HG03565 (cell line): ENCODE measurements at regions not wholly inside any gene's neighbourhood (a gene's known extent, or its start where the extent isn't known, plus 50 kb on each side); places are given as distances from the start of the nearest gene placed in this dataset.
"Not testable (repeated sequence)": the region's sequence is repeated elsewhere in the genome, so short reads cannot be mapped to it uniquely, and the experiment has no call there.

Experiments used
- ATAC-seq: cut with Tn5 transposase; IDR thresholded peaks from one replicate; pipeline ENCODE4 v1.9.1; 2021; ENCODE audit warnings: mild to moderate bottlenecking, moderate library complexity; ENCODE audit not compliant: unreplicated experiment

DNA sequence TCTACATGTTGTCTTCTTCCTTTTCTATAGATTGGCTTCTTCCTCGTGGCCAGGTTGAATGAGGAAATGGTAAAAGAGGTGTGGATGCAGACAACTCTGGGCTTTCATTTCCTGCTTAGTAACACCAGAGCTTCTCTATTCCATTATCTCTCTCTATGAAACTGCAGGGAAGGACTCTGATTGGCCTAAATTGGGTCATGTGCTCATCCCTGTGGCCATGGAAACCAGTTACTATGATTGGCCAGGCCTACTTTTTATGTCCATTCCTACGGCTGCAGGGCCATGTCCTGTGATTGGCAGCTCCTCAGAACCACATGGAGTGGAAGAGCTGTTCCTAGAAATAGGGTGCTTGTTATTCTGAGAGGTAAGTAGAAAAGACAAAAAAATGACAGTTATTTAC lies 486.9 kb upstream of the ADAMTS9 start:
- no peak for ATAC-seq

DNA sequence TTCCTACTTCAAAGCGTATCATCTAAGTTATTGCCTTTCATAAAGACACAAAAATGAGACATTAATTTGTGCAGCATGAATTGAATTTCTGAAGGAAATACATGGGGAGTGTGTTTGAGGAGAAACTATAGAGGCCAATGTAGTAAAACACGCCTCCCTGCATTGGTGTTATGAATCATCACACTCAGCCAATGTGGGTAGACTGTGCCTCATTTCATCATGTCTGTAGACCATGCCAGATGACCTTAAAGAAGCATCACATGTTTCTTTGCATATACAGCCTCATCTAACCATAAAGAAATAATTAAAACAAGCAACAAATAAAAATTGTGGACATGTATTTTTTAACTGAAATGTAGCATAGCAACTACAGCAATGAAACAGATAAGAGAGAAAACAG lies 486.0 kb upstream of the ADAMTS9 start:
- no peak for ATAC-seq

DNA sequence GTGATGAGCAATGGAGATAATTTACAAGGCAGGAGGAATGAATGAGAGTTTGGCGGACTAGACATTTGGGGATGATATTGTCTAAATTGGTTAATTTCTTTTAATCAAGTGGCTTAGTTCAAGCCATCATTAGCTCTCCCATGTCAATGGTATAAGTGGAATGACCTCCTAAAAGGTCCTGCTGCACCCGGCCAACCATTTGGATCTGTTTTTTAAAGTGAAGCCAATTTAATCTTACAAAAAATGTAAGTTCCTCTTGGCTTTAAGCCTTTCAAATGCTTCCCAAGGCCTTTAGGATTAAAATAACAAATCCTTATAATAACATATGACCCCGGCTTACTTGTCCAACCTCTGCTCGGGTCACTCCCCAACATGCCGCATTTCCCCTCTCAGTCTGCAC lies 484.4 kb upstream of the ADAMTS9 start:
- ATAC-seq = no peak

DNA sequence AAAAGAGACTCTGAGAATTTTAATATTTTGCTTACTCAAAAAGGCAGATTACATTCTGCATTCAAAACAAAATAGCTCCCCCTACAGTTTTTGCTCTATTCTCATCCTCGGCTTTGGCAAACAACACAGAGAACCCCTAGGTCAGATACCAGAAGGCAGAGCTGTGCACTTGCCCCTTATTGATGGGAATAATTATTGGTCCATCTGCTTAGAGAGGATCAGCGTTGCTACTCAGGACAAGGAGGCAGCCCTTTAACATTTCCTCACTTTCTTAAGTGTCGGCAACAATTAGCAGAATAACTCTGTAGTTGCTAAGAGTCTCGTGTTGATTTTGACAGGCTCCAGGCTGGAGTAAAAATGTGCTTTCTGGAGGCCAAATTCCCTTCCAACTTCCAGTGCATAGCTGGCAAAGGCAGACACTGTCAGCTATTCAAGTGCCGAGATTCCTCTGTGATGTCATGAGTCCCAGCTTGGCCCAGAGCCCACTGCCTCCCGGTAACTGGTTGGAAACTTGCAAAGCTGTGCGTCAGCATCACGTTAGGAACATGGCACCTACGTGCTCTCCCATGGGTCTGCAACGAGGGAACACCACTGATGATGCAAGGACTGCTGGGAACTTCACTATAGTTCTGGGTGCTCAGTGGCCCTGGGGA lies 482.7 kb upstream of the ADAMTS9 start:
- no peak for ATAC-seq

DNA sequence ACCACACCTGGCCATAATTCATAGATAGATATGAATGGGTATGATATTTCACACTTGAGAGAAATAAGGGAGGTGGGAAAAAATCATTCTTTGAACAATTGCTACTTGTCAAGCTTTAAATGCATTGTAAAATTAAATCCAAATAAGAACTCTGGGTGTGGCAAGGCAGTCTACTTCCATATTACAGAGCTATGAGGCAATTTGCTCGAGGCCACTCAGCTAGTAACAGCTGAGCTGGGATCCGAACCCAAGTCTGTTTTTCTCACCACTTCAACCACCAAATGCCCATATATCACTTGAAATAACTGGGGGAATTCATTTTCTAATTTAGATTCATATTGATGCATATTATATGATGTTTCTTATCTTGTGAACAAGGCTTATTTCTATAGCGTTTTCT lies 482.2 kb upstream of the ADAMTS9 start:
- no peak for ATAC-seq

DNA sequence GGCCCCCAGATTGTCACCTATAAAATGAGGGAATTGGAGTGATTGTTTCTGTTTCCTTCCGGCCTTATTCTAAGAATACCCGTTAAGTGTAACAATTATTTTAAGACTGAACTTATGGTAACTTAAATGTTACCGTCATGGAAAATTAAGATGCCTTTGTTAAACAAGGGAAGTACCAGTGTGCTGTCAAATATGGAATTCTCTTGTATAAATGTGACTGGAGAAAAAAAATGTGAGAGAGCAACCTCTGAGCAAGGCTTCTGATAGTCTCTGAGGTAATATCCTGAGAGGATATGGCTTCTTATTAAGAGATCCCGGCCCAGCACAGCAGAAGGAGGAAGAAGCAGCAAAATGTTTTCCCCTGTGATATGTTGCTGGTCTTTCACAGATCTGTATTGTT lies 480.7 kb upstream of the ADAMTS9 start:
- ATAC-seq = no peak

DNA sequence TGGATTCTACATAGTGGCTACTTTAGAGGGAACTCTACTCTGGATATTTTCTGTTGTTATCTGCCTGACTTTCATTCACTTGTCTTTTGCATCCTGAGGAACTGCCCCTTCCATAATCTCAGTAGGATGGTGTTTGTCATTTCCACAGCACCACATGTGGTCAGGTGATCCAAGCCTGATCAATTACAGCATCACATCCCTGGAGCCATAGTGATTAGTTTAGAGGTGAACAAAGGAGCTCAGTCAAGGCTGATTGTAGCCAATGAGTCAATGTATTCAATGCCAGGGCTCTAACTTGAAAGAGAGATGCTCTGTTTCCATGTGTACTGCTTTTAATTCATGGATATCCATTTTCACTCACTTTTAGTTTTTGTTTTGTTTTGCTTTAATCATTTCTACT lies 478.7 kb upstream of the ADAMTS9 start:
- ATAC-seq = no peak

DNA sequence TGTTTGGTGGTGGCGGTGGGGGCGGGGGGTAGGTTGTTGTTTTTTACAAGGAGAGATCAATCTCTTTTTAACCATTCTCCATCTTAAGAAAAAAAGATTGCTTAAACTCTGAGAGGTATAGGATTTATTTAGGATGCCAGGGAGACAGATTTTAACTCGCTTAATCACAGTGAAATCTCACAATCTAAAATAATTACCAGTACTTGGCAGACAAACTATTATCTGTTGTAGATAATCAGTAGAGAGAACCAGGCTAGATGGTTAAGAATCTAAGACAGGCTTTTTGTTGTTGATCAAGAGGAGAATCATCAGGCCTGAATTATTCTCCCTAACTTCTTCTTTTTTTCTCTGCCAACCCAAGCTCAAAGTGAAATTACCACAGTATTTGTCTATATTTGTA lies 470.2 kb upstream of the ADAMTS9 start:
- ATAC-seq = no peak

DNA sequence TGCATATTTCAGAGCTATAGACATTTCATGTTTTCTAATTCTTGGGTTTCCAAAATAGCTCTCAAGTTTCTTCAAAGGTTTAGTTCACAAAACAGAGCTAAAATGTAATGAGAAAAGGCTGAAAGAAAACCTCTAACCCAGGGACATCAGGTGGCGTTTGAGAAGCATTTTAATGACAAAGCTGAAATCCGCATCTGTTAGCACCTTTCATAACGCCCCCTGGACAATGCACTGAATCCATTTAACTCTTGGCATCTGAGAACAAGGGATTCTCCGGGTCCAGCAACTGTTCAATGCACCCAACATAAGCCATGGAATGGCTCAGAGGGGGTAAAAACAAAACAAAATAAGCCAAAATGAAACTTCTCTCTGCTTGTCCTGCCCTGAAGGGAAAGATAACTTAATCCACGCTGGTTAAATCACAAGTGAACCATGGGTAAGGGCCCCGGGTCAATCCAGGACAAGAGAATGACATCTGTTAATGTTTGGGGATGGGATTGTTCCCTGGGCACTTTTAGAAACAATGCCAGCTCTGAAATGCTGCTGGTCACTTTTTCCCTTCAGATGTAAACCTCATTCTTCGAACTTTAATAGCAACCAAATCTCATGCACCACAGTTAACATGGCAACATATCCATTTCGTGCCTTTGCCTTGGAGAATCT lies 466.2 kb upstream of the ADAMTS9 start:
- ATAC-seq = no peak

DNA sequence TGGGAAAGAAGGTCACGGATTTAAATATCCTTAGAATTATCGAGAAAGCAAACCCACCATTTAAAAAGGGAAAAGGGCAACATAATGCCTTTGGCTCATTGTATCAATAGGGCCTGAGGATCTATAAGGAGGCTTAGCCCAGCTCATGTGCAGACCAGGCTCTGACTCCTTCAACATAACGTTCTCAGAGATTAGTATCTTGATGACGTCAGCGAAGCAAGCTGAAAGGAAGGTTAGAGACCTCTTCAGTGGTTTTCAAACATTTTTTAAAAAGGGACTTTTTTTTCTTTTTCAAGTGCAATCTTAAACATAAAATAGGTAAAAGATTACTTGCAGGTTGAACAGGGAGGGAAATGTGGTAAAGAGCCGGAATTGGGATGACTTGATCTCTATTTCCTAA lies 463.9 kb upstream of the ADAMTS9 start:
- ATAC-seq = no peak

DNA sequence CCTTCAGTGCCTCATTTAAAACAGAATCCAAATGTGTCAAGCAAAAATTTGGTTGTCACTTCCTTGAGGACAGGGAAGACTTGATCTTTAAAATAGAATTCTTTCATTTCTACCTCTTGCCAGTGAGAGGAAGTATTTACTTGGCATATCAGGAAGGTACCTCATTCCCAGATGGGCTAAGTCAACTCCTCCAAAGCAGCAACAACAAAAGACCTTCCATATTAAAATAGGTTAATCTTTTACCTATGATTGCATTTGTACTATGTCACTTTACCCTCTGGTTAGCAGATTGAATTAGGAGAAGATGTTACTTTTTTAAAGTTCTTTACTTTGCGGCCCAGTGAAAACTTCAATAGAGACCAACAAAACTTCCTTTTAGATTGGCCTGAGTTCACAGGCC lies 462.1 kb upstream of the ADAMTS9 start:
- ATAC-seq = no peak

DNA sequence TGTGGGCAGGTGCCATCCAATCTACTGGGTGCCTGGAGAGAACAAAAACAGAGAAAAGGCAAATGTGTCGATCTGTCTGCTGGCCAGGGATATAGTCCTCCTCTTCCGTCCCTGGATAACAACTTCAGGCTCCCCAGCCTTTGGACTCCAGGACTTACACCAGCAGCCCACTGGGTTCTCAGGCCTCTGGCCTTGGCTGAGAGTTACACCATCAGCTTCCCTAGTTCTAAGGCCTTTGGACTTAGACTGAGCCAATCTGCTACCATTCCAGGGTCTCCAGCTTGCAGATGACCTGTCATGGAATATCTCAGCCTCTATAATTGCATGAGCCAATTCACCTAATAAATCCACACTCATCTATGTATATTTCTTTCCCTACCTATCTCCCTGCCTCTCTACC lies 460.9 kb upstream of the ADAMTS9 start:
- ATAC-seq = no peak

DNA sequence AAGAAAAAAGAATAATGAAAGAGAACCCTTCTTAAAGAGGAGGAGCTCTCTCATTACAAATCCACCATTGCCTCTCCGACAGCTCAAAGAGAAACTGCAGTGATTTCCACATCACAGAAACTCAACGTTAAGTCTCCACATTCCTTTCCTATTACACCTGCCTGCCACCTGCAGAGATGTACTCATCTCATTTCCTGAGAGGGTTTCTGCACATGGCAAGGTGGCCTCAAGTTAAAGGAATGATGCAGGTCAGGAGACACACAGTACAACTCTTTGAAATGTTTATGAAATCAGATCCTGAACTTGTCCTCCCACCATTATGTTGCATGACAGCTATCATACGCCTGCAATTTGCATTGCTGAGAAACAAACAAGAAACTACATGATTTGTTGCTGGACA lies 458.4 kb upstream of the ADAMTS9 start:
- no peak for ATAC-seq

DNA sequence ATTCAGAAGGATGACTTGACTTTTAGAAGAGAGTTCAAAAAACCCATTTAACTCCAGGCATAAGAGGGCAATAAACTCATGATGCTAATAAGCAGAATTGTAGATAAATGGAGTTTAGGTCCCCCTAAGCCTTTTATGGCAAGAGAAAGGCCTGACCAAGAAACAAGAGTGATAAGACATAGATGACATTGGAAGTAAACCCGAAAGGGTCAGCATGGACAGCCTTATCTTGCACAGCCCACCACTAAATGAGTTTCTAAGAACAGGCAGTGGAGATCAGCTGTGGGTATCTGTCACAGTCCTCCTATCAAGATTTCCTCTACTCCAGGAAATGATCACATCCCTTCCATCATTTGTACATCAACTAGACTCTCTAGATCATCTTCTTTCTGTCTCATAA lies 457.9 kb upstream of the ADAMTS9 start:
- ATAC-seq = no peak

DNA sequence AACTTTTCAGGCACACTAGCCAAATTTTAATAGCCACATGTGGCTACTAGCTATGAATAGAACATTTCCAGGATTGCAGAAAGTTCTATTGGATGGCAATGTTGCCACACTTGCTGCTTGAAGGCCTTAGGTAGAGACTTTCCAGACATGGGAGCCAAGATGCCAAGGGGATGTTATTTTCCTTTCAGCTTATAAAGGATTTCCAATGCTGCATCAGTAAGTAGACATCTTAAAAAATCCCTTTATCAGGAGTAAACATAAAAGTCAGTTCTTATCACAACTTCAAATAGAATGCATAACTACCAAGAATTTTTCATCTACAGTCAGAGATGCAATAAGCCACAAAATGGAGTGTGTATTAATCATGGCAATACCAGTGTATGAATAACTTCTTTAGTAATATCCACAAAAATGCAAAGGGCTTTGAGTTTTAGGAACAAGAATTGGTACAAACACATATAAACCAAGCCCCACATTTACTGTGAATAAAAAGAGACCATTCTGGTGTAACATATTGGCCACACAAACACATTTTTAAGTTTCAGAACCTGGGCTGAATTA lies 457.1 kb upstream of the ADAMTS9 start:
- no peak for ATAC-seq

DNA sequence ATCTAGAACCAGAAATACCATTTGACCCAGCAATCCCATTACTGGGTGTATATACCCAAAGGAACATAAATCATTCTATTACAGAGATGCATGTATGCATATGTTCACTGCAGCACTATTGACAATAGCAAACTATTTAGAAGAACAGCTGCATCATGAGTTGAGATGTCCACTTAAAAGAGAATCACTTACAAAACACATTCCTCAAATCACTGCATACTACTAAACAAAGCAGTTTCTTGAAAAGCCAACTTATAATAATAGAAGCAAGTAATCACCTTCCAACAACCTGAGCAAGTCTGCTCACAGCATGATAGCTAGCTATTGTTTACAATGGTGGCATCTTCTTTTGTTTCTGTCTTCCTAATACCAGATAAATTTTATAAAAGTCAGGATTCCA lies 454.7 kb upstream of the ADAMTS9 start:
- no peak for ATAC-seq

DNA sequence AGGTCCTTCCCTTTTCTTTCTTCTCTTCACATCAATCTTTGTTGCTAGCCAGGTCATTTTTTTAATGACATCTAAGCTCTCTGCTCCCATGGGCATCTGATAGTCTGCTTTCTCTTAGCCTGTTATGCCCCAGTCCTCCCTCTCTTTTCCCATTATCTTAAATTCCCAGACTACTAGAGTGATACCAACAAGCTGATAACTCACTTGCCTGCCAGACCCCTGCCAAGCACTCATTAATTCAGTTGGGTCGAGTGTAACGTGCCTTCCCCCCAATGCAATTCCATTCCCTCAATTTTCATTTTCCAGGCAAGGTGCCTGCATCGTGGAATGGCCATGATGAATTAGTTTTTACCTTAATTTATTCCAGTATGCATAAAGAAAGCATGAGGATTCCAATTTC lies 450.8 kb upstream of the ADAMTS9 start:
- ATAC-seq = no peak

DNA sequence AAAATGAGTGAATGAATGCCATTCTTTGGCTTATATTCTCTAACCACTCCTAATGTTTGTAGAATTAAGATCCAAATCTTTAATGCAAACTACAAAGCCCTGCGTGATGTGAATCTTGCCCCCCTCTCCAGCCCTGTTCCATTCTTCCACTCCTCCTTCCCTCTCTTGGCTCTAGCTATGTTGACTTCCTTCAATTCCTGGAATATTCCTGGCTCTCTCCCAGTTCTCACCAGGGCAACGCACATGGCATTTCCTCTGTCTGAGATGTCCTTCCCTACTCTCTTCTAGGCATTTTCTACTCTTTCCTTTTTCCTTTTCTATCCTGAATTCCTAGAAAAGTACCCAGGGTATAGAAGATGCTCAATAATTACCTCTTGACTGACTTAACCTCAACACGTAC lies 446.0 kb upstream of the ADAMTS9 start:
- not testable (repeated sequence) for ATAC-seq

DNA sequence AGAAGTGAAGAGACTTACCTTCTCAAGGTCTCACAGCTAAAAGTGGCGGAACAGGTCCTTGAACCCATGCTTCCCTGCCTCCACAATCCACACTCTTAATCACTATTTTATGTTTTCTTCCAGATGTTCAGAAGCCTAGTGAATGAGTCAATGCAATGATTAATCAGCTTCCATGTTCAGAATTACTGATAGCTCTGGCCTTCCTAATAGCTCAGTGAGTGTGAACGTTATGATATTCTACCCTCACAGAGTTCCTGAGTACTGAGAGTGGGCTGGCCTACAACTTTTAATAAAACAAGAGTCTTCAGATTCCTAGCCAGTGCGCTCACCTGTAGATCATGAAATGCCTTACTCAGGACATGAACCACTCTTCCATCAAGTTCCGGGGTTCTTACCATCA lies 443.0 kb upstream of the ADAMTS9 start:
- ATAC-seq = no peak

DNA sequence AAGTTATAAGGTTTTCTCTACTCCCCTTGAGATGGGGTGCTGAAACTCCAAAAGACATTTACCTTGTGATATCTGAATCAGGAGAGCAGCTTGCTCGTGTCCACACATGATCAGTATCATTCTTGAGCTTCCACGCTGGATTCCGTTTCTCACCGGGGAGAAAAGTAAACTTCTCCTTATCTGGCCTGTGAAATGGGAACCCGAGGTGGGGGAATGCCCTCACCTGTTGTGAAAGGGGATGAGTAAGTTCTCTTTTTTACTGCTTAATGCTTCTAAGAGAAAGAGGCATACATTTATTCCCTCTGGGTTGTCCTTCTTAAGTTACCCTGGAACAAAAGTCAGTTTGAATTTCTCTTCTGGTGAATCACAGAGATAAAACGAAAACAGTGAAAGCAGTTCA lies 440.5 kb upstream of the ADAMTS9 start:
- no peak for ATAC-seq

DNA sequence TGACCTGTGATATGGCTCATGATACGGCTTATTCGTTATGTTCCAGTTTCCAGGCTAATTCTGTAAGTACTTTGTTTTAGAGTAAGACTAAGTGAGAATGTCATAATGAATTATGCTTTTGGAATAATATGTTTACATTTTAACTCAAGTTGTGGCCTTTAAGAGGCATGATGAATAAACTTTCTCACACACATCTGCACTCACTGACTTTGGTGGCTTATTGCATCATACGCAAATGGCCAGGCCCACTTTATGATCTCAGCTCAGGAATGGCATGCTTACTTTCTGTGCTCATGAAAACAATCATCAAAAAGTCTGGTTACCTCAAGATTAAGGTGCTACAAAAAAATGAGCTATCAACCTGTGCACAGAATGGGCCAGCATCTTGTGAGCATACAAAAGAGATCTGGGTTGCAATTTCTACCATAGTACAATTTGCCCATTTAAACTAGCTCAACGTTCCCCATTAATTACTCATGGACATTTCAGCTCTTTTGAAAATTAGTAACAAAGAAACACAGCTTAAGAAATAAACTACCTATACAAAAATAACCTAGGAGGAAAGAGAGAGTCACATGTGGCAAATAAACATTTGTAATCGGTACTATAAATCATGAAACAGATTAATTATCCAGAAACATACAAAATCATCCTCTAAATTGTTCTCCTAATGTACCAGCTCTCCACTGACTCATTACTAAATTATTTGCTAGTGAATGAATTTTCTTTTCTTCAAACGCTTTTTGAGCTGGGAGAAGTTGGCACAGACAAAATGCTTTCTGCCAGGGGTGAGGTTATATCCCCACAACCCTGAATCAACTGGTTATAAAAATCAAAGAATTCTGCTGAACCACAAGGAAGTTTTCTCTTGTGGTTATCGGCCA lies 439.0 kb upstream of the ADAMTS9 start:
- no peak for ATAC-seq

DNA sequence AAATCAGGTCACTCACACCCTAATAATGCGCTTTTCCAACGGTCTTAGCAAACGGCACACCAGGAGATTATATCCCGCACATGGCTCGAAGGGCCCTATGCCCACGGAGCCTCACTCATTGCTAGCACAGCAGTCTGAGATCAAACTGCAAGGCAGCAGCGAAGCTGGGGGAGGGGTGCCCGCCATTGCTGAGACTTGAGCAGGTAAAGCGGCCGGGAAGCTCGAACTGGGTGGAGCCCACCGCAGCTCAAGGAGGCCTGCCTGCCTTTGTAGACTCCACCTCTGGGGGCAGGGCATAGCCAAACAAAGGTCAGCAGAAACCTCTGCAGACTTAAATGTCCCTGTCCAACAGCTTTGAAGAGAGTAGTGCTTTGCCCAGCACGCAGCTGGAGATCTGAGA lies 432.4 kb upstream of the ADAMTS9 start:
- not testable (repeated sequence) for ATAC-seq
